GM23338 (cell line): ENCODE measurements at regions not wholly inside any gene's neighbourhood (a gene's known extent, or its start where the extent isn't known, plus 50 kb on each side); places are given as distances from the start of the nearest gene placed in this dataset.

Experiments used
- ATAC-seq: fragments of 200-7000 bp; cut with Tn5 transposase; 3 replicates; pipeline ENCODE4 v1.9.1; 2020
- DNase-seq: peaks from one replicate; pipeline ENCODE4 v3.0.0-alpha.2; 2015; ENCODE audit warnings: low spot score
- H2AFZ ChIP-seq: fragments of 200-600 bp; sonication (generic); 2 replicates; pipeline ENCODE4 v1.8.0; 2016; ENCODE audit warnings: antibody characterized with exemption, mild to moderate bottlenecking, moderate library complexity
- H3F3A ChIP-seq: fragments of 200-600 bp; sonication (generic); replicated peaks from 2 replicates; pipeline ENCODE4 v1.8.0; 2017; ENCODE audit warnings: antibody characterized with exemption, mixed run types, low read depth
- H3K27ac ChIP-seq: fragments of 200-600 bp; sonication (generic); 2 replicates; pipeline ENCODE4 v1.6.1; 2016; ENCODE audit warnings: low read depth
- H3K27me3 ChIP-seq: fragments of 200-600 bp; sonication (generic); 2 replicates; pipeline ENCODE4 v1.8.0; 2016; ENCODE audit warnings: mild to moderate bottlenecking, mixed run types, moderate library complexity; ENCODE audit not compliant: insufficient read depth
- H3K36me3 ChIP-seq: fragments of 200-600 bp; sonication (generic); 2 replicates; pipeline ENCODE4 v1.8.0; 2016; ENCODE audit warnings: mild to moderate bottlenecking; ENCODE audit not compliant: insufficient read depth
- H3K4me1 ChIP-seq: fragments of 200-600 bp; sonication (generic); 2 replicates; pipeline ENCODE4 v1.8.0; 2016; ENCODE audit warnings: mild to moderate bottlenecking, moderate library complexity; ENCODE audit not compliant: insufficient read depth
- H3K4me2 ChIP-seq: fragments of 200-600 bp; sonication (generic); 2 replicates; pipeline ENCODE4 v1.7.1; 2017; ENCODE audit warnings: mixed run types
- H3K4me3 ChIP-seq: fragments of 200-600 bp; sonication (generic); 2 replicates; pipeline ENCODE4 v1.6.1; 2016; ENCODE audit warnings: mixed run types
- H3K79me2 ChIP-seq: fragments of 200-600 bp; sonication (generic); replicated peaks from 2 replicates; pipeline ENCODE4 v1.8.0; 2017; ENCODE audit warnings: mild to moderate bottlenecking; ENCODE audit not compliant: insufficient read depth
- H3K9me2 ChIP-seq: fragments of 200-600 bp; sonication (generic); 2 replicates; pipeline ENCODE4 v1.8.0; 2017; ENCODE audit not compliant: insufficient read depth
- H4K20me1 ChIP-seq: fragments of 200-600 bp; sonication (generic); replicated peaks from 2 replicates; pipeline ENCODE4 v1.8.0; 2017; ENCODE audit warnings: mild to moderate bottlenecking; ENCODE audit not compliant: insufficient read depth
- H3K27ac Mint-ChIP-seq: 2 replicates; pipeline ENCODE4 v1.8.0; 2020; ENCODE audit warnings: inconsistent platforms, mild to moderate bottlenecking, moderate library complexity, mixed read lengths
- H3K27me3 Mint-ChIP-seq: 3 replicates; pipeline ENCODE4 v1.8.0; 2022; ENCODE audit warnings: low read depth, mild to moderate bottlenecking, moderate library complexity, mixed read lengths, inconsistent platforms; ENCODE audit not compliant: insufficient read depth, poor library complexity
- H3K36me3 Mint-ChIP-seq: 3 replicates; pipeline ENCODE4 v1.8.0; 2021; ENCODE audit warnings: low read depth, mild to moderate bottlenecking, inconsistent platforms, moderate library complexity, mixed read lengths
- H3K4me1 Mint-ChIP-seq: 3 replicates; pipeline ENCODE4 v1.8.0; 2020; ENCODE audit warnings: mild to moderate bottlenecking, inconsistent platforms, mixed read lengths
- H3K4me3 Mint-ChIP-seq: 3 replicates; pipeline ENCODE4 v1.8.0; 2021; ENCODE audit warnings: moderate library complexity, mild to moderate bottlenecking, inconsistent platforms, mixed read lengths
- H3K9me3 Mint-ChIP-seq: 3 replicates; pipeline ENCODE4 v1.8.0; 2020; ENCODE audit warnings: moderate library complexity, mild to moderate bottlenecking, inconsistent platforms, mixed read lengths
- ETS1 ChIP-seq: IDR thresholded peaks from 2 replicates; pipeline ENCODE4 v1.6.1; 2016; ENCODE audit warnings: antibody characterized with exemption
- EZH2 ChIP-seq: fragments of 200-600 bp; sonication (generic); IDR thresholded peaks from one replicate; pipeline ENCODE4 v1.8.0; 2017; ENCODE audit warnings: antibody characterized with exemption, mild to moderate bottlenecking, low read depth; ENCODE audit not compliant: unreplicated experiment
- EZH2phosphoT487 ChIP-seq: fragments of 200-600 bp; sonication (generic); IDR thresholded peaks from one replicate; pipeline ENCODE4 v1.8.1; 2018; ENCODE audit warnings: antibody characterized with exemption; ENCODE audit not compliant: unreplicated experiment
- JUNB ChIP-seq: IDR thresholded peaks from one replicate; pipeline ENCODE4 v1.6.1; 2016; ENCODE audit warnings: antibody characterized with exemption; ENCODE audit not compliant: unreplicated experiment
- NANOG ChIP-seq: IDR thresholded peaks from 2 replicates; pipeline ENCODE4 v1.6.1; 2016; ENCODE audit warnings: antibody characterized with exemption, borderline replicate concordance
- REST ChIP-seq: IDR thresholded peaks from one replicate; pipeline ENCODE4 v1.6.1; 2018; ENCODE audit warnings: antibody characterized with exemption; ENCODE audit not compliant: unreplicated experiment
- STAT1 ChIP-seq: IDR thresholded peaks from one replicate; pipeline ENCODE4 v1.6.1; 2016; ENCODE audit warnings: antibody characterized with exemption; ENCODE audit not compliant: unreplicated experiment
- ZNF114 ChIP-seq: fragments of 250-450 bp; sonication (Bioruptor Pico); IDR thresholded peaks from 2 replicates; pipeline ENCODE4 v1.5.0; 2020; ENCODE audit warnings: mild to moderate bottlenecking, moderate library complexity
- TF ChIP-seq, protein P1 (sequence below), 2 experiments: fragments of 200-600 bp in 1 of 2; sonication (generic) in 1 of 2; conservative IDR thresholded peaks; 2 replicates each; pipeline versions ENCODE4 v1.5.1 to v1.6.1; 2016 to 2017; ENCODE audit warnings: antibody characterized with exemption in 2 of 2, low read depth in 2 of 2, mild to moderate bottlenecking in 2 of 2, moderate library complexity in 1 of 2

- TF ChIP-seq, protein P1, sequence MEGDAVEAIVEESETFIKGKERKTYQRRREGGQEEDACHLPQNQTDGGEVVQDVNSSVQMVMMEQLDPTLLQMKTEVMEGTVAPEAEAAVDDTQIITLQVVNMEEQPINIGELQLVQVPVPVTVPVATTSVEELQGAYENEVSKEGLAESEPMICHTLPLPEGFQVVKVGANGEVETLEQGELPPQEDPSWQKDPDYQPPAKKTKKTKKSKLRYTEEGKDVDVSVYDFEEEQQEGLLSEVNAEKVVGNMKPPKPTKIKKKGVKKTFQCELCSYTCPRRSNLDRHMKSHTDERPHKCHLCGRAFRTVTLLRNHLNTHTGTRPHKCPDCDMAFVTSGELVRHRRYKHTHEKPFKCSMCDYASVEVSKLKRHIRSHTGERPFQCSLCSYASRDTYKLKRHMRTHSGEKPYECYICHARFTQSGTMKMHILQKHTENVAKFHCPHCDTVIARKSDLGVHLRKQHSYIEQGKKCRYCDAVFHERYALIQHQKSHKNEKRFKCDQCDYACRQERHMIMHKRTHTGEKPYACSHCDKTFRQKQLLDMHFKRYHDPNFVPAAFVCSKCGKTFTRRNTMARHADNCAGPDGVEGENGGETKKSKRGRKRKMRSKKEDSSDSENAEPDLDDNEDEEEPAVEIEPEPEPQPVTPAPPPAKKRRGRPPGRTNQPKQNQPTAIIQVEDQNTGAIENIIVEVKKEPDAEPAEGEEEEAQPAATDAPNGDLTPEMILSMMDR (conservative IDR thresholded peaks at IDR 0.05; ENCODE audit: low read depth in 2 of 2), result no peak
- TF ChIP-seq STAT1, result no peak
- TF ChIP-seq REST, result no peak
- TF ChIP-seq EZH2phosphoT487, result no peak
- no peak for TF ChIP-seq EZH2
- TF ChIP-seq ZNF114 (CRISPR knock-in tag), result no peak
- no peak for TF ChIP-seq ETS1
- no peak for TF ChIP-seq JUNB
- no peak for TF ChIP-seq NANOG
Measured at GRCh38 chr15:70478251-70478990, 284.9 kb downstream of the UACA start (continued).

DNA sequence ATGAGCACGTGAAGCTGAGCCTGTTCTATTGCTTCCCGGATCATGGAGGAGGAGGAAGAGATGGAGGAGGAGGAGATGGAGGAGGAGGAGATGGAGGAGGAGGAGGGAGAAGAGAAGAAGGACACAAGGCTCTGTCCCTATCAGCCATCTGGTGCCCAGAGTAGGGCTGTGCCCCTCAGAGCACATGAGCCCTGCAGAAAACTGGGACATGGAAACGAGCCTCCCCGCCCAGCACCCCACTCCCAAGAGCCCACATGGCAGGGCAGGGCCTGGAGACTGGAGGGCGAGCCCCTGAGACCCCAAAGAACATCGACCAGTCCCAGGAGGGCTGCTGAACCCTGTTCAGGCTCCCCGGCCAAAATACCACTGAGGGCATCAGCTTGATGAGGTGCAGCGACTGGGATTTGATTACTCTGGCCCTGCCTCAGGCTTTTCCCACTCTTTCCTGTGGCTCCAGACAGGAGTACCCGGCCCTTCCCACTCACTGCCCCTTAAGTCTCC is 285.6 kb downstream of the UACA start:
- DNase-seq (no peak), ATAC-seq (no peak)
- Histone ChIP-seq H3K4me3 (no peak overlapping the region), H2AFZ (no peak overlapping the region), H3K36me3 (no peaks in the 10 kb centered on the region), H3K27me3 (no peaks in the 10 kb centered on the region), H3K27ac (no peak overlapping the region), H3K4me1 (no peaks in the 10 kb centered on the region), H3K4me2 (no peak overlapping the region), H3F3A (no peaks in the 10 kb centered on the region), H3K9me2 (peaks cover 4% of the 10 kb centered on the region; the same call in 1 of the 2 replicates), H4K20me1 (no peaks in the 10 kb centered on the region), H3K79me2 (no peaks in the 10 kb centered on the region)
- Mint-ChIP-seq H3K36me3 (no peaks in the 10 kb centered on the region), H3K4me3 (no peak overlapping the region), H3K9me3 (0 out of 3 replicates have a peak, but pooled peaks cover 2% of the 10 kb centered on the region), H3K4me1 (no peaks in the 10 kb centered on the region), H3K27ac (no peak overlapping the region), H3K27me3 (peaks cover 7% of the 10 kb centered on the region)
- no peak for TF ChIP-seq NANOG
- TF ChIP-seq, protein P1 (conservative IDR thresholded peaks at IDR 0.05; ENCODE audit: low read depth in 2 of 2), result no peak
